Fibroblast of villous mesenchyme (primary cell): ENCODE measurements at regions not wholly inside any gene's neighbourhood (a gene's known extent, or its start where the extent isn't known, plus 50 kb on each side); places are given as distances from the start of the nearest gene placed in this dataset. TPM values are rescaled to one million over a fixed set of nuclear protein-coding genes. Genes with fewer than 3 reads are reported as not detected.
"Not testable (repeated sequence)": the region's sequence is repeated elsewhere in the genome, so short reads cannot be mapped to it uniquely, and the experiment has no call there.

ENCODE experiments used
- DNase-seq: peaks from one replicate; pipeline ENCODE4 v3.0.0-alpha.2; 2010; ENCODE audit warnings: low read depth
- H3K4me3 ChIP-seq: 2 replicates; pipeline ENCODE4 v1.5.1; 2011; ENCODE audit warnings: low read depth, mild to moderate bottlenecking, low read length
- CTCF ChIP-seq: IDR thresholded peaks from 2 replicates; pipeline ENCODE4 v1.5.1; 2012; ENCODE audit warnings: low read depth, mild to moderate bottlenecking, low read length; ENCODE audit not compliant: insufficient read depth
- small RNA-seq: library from RNA; depleted of rRNA; stranded (forward); fragments of <200 nt; gene quantifications from one replicate; pipeline ENCODE3, GENCODE V24; 2012

GRCh38 chr4:112086036-112086434 is 59.2 kb upstream of the FAM241A start:
- no peak overlapping the region for H3K4me3 ChIP-seq
- no peak for DNase-seq
- no peak for TF ChIP-seq CTCF

DNA sequence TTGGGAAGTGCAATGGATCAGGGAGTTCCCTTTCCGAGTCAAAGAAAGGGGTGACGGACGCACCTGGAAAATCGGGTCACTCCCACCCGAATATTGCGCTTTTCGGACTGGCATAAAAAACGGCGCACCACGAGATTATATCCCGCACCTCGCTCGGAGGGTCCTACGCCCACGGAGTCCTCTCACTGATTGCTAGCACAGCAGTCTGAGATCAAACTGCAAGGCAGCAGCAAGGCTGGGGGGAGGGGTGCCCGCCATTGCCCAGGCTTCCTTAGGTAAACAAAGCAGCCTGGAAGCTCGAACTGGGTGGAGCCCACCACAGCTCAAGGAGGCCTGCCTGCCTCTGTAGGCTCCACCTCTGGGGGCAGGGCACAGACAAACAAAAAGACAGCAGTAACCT is 58.6 kb upstream of the FAM241A start:
- H3K4me3 ChIP-seq, DNase-seq: not testable (repeated sequence)

- not testable (repeated sequence) for DNase-seq, H3K4me3 ChIP-seq
These were observed 52.9 kb upstream of the FAM241A start for GRCh38 chr4:112092330-112092729.

GRCh38 chr4:112093636-112094202 is 51.5 kb upstream of the FAM241A start:
- H3K4me3 ChIP-seq: no peak overlapping the region
- DNase-seq: no peak
- no peak for TF ChIP-seq CTCF

DNA sequence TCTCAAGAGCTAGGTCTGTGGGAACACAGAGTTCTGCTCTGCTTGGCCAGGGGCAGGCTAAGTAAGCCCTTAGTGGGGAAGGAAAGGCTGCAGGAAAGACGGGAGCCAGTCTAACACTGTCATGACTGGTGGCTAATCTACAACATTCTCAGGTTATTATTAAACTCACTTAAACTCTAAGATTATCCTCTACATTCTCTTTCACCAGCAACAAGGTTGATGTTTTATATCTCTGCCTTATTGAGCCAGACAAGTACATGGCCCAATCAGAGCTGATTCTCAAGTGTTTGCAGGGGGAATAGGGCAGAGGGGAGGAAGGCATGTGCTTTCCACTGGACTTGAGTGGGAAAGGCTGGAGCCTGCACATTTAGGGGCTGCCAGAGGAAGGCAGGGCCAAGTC is 50.9 kb upstream of the FAM241A start:
- no peak for DNase-seq
- no peak for TF ChIP-seq CTCF
- no peak overlapping the region for H3K4me3 ChIP-seq

Small RNA genes in the stretch of these regions (small RNA-seq; reads per million reads assigned to genes)
- not detected for gene MIR297
- gene RNU6-289P: not detected
